Activated T-helper 1 cell treated with anti-CD3 and anti-CD28 coated beads, Interleukin-2, amount 50 U/mL, for 16 hours (primary cell): ENCODE measurements at regions not wholly inside any gene's neighbourhood (a gene's known extent, or its start where the extent isn't known, plus 50 kb on each side); places are given as distances from the start of the nearest gene placed in this dataset.
"Not testable (repeated sequence)": the region's sequence is repeated elsewhere in the genome, so short reads cannot be mapped to it uniquely, and the experiment has no call there.

Experiments used
- DNase-seq, 2 donors: peaks; one replicate each; pipeline ENCODE4 v3.0.0-alpha.2; 2020; ENCODE audit warnings: low read depth in 1 of 2, low spot score in 1 of 2

GRCh38 chr14:105635560-105635959, 109.2 kb downstream of the TMEM121 start:
- DNase-seq, result no peak

DNA sequence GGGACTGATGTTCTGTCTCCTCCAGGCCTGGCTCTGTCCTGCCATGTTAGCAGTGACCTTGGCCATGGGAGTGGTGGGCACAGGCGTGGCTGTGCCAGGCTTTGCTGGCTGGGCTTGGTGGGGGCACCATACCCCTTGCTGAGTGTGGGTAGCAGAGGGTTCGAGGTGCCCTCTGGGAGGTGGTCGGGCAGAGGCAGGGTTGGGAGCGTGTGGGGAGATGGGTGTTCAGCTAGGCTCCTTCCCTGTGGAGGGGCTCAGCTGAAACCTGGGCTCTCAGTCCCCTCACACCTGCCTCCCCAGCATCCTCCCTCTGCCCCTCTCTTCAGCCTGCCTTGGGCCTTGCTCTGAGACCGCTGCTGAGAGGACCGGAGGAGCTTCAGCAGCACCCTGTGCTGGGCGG, 109.6 kb downstream of the TMEM121 start:
- DNase-seq, result not testable (repeated sequence)

DNA sequence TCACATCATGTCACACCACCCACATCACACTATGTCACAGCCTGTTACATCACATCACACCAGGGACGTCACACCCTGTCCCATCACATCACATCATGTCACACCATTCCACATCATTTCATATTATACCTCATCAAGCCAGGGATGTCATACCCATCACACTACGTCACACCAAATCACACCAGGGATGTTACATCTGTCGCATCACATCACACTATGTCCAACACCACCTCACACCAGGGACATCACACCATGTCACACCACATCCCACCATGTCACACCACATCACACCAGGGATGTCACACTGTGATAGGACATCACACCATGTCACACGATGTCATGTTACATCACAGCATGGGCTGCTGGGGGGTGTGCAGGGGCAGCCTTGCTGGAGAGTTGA, 110.6 kb downstream of the TMEM121 start:
- DNase-seq, result no peak

DNA sequence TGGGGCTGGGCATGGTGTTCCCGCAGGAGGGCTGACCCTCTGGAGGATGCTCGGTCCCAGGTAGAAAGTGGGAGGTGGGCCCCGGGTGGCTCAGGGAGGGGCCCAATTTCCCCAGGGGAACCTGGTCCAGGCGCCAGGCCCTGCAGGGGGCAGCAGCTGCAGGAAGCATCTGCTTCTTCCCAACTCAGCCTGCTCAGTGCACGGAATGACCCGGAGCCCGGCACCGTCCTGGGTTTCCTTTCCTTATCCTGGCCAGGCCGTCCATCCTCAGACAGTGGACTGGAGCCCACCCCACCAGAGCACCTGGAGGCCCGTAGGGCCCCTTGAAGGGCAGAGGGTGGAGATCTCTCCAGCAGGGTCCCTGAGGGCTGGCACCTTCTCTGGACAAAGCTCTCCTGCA, 111.0 kb downstream of the TMEM121 start:
- DNase-seq, result not testable (repeated sequence)

GRCh38 chr14:105639969-105640931, 113.9 kb downstream of the TMEM121 start:
- not testable (repeated sequence) for DNase-seq

DNA sequence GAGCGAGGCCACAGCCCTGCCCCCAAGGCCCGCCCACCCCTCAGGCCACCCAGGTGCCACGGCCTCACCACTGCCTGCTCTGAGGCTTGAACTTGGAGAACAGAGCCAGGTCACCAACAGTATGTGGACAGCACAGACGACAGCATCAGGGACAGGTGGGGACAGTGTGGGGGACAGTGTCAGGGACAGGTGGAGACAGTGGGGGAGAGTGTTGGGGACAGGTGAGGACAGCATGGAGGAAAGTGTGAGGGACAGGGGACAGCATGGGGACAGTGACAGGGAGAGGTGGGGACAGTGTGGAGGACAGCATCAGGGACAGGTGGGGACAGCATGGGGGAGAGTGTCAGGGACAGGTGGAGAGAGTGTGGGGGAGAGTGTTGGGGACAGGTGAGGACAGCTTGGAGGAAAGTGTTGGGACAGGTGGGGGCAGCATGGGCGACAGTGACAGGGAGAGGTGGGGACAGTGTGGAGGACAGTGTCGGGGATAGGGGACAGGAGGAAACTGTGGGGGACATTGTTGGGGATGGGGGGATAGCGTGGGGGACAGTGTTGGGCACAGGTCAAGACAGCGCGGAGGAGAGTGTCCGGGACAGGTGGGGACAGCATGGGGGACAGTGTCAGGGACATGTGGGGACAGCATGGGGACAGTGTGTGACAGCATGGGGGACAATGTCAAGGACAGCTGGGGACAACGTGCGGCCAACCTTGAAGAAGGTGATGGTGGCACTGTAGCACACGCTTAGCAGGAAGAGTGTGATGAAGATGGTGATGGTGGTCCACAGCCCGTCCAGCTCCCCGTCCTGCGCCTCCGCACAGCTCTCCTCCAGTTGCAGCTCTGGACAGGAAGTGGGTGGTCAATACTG, 114.9 kb downstream of the TMEM121 start:
- DNase-seq, result no peak

GRCh38 chr14:105641951-105642350, 115.6 kb downstream of the TMEM121 start:
- not testable (repeated sequence) for DNase-seq

GRCh38 chr14:105642486-105642885, 116.1 kb downstream of the TMEM121 start:
- DNase-seq, result not testable (repeated sequence)

- DNase-seq, result not testable (repeated sequence)
These were observed 117.1 kb downstream of the TMEM121 start for GRCh38 chr14:105643406-105644052.

DNA sequence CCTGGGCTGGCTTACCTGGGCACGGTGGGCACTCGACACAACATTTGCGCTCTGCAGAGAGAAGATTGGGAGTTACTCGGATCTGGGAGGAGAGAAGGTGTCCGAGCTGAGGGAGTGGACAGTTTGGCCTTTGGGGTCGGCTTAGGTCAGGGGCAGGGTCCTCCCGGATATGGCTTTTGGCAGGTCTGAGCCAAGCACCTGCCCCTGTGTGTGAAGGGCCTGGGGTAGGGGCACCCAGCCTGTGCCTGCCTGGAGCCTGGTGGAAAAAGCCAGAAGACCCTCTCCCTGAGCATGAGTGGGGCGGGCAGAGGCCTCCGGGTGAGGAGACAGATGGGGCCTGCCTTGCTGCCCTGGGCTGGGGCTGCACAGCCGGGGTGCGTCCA, 117.7 kb downstream of the TMEM121 start:
- DNase-seq, result not testable (repeated sequence)

DNA sequence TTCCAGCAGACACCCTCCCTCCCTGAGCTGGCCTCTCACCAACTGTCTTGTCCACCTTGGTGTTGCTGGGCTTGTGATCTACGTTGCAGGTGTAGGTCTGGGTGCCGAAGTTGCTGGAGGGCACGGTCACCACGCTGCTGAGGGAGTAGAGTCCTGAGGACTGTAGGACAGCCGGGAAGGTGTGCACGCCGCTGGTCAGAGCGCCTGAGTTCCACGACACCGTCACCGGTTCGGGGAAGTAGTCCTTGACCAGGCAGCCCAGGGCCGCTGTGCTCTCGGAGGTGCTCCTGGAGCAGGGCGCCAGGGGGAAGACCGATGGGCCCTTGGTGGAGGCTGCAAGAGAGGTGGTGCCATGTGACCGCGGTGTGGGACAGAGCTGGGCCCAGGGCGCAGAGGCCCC, 118.1 kb downstream of the TMEM121 start:
- DNase-seq, result not testable (repeated sequence)

- DNase-seq, result not testable (repeated sequence)
These were observed 118.5 kb downstream of the TMEM121 start for GRCh38 chr14:105644891-105645290.

DNA sequence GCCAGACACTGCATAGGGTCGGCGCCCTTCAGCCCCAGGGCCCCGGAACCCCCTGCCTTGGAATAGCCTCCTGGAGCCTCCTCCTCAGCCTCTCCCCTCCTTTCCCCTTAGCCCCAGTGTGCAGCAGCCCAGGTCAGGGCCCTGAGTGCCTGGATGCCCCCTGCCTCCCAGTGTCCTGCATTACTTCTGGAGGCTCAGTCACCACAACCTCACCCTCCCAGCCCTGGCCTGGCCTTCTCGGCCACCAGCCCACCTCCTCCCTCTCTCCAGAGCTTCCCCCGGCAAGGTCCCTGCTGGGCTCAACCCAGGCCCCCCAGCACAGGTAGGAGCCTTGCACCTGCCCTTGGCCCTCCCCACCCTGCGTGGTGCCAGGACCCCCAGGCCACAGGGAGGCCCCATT, 119.0 kb downstream of the TMEM121 start:
- not testable (repeated sequence) for DNase-seq

- no peak for DNase-seq
These were observed 119.8 kb downstream of the TMEM121 start for GRCh38 chr14:105646175-105646574.

DNA sequence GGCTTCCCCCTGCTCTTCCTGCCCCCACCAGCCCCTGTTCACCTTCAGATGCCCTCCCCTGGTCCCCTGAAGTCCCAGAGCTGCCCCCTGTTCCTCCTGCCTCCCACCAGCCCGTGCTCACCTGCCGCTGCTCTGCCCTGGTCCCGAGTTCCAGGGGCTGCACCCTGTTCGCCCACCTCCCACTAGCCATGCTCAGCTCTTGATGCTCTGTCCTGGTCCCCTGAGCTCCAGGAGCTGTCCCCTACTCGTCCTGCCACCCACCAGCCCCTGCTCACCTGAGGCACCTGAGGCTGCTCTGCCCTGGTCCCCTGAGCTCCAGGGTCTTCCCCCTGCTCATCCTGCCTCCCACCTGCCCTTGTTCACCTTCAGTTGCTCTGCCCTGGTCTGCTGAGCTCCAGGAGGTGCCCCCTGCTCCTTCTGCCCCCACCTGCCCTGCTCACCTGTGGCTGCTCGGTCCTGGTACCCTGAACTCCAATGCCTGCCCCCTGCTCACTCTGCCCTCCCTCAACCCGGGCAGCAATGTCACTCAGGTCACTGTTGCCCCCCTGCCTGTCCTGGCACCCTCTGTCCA, 120.4 kb downstream of the TMEM121 start:
- DNase-seq, result not testable (repeated sequence)

DNA sequence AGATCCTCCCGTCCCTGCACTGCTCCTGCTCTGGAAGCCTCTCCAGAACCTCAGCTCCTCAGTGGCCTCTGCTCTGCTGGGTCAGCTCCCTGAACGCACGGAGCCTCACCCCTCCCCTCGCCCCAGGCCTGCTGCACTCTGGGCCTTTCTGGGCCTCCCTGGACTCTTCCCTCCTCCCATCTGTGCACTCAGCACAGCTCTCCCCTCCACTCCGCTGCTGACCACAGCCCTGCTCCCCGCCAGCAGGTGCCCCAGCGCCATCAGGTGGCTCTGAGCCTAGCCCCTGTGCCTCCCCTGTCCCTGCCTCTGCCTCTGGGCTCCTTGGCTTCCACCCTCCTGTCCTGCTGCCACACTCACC, 121.0 kb downstream of the TMEM121 start:
- not testable (repeated sequence) for DNase-seq

DNA sequence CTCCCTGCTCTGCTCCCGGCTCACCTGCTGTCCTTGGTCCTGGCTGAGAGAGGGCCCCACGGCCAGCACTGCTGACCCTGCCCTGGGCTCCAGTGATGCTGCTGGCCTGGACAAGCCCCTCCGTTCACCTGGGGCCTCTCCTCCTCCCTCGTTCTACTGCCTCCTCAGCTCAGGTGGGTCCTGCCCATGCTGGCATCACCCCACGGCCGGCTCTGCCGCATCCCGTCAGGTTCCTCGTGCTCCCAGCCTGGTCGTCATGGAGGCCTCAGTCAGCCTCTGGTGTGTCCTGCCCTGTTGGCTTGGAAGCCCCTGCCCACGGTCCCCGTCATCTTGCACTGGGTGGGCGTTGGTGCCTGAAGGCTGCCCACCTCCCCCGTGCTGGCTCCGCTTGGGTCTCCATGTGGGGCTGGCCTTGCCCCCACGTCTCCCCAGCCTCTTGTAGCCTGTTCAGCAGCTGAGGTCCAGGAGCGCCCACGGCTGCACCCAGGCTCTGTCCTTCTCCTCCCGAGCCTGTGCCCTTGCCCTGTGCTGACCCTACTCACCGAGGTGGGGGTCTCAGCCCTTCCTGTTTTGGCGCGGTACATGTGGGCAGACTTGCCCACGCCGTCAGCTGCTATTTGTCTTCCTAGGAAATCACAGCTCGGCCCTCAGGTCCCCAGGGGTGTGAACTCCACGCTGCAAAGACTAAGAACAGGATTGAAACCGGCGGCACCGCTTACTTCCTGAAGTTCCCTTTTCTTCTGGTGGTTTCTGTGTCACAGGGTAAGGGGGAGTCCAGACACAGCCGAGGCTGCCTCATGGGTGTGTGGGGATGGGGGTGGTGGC, 121.6 kb downstream of the TMEM121 start:
- no peak for DNase-seq

DNA sequence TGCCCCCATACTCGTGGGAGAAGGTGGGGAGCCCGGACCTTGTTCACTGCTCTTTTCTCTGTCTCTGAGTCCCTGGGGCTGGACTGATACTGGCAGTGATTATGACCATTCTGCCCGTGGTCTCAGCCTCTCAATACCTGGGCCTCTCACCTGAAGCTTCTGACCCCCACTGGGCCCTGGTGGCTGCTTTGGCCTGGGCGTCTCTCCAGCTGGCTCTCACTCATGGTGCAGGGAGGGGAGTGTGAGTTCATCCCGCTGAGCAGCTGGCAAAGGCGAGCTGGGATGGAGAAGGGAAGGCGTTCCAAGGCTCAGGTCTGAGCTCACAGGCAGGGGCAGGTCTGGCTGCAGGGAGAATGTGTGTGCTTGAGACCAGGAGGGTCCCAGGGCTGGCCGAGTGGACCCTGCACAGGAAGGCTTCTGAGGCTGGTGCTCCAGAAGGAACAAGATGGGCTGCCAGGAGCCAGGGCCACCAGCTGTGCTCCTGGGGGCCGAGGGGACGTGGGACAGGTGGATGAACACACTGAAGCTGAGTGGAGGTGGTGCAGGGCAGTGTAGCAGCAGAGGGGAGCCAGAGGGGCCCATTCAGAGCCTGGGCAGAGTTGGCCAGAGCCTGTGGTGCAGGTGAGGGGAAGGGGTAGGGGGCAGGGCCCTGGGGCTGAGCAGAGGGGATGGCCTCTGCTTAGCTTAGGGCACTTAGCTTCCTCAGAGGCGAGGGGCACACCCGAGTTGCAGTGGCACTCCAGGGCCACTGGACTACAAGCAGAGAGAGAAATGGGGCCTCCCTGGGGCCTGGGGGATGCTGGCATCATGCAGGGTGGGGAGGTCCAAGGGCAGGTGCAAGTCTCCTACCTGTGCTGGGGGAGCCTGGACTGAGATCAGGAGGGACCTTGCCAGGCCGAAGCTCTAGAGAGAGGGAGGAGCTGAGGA, 122.5 kb downstream of the TMEM121 start:
- not testable (repeated sequence) for DNase-seq

GRCh38 chr14:105652317-105652716, 125.9 kb downstream of the TMEM121 start:
- not testable (repeated sequence) for DNase-seq
